NCI-H748 treated with DMSO at 0.1 percent for 48 hours (cell line): ENCODE measurements at regions not wholly inside any gene's neighbourhood (a gene's known extent, or its start where the extent isn't known, plus 50 kb on each side); places are given as distances from the start of the nearest gene placed in this dataset.
A peak's percentile ranks its signal among the peaks of the same experiment; 100 is the strongest.

Experiments used
- DNase-seq: peaks from one replicate; lab custom pipeline; 2025; lab: John Stamatoyannopoulos, UW

- no peak for DNase-seq
These were observed 67.2 kb upstream of the NABP1 start for GRCh38 chr2:191610756-191611155.

DNA sequence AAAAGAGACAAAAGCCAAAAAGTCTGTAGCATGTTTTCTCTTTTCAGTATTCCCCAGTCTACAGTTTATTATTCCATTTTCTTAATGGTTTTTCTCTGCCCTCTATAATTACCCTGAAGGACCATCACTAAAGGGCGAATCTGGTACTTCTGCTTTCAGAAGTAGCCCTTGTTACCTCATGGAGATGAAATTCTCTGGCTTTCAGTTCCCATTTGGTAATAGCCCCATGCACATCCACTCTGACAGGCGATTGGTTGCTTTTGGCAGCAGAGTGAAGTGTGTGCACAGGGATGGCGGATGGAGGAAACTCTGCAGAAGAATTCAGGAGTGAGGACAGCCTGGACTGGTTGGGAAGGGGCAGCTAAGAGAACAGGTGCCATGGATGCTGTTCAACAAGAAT is 66.3 kb upstream of the NABP1 start:
- no peak for DNase-seq

DNA sequence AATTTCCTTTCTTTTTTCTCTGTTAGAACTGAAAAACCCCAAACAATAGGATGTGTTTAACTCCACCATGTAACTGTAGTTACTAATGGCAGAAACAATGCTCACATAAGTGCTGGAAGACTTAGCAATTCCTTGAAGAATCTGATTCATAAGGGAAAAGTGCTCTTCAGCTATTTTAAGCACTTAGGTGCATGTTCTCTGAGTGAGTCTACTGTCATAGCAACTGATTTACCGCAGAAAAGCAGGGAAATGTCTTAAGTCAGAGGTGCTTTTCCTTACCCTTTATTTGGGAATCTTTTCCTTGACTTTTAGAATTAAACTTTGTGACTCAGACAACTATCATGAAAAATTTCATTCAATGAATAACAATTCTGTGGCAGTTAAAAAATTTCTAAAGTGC is 65.4 kb upstream of the NABP1 start:
- no peak for DNase-seq

DNA sequence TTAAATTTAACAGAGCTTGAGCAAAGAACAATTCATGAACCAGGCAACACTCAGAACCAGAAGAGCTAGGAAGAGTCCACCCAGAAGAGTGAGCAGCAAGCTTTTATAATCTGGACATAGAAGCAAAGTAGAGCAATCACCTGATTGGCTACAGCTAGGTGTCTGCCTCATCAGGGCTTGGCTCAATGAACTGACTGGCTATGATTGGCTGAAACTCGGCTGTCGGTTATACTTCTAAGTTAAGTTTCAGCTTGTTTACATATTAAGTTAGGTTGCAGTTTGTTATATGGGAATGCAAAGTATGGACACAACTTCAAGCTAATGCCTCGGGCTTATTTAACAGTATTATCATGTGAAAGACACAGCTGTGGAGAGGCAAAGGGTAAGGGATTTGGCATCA is 63.2 kb upstream of the NABP1 start:
- no peak for DNase-seq

DNA sequence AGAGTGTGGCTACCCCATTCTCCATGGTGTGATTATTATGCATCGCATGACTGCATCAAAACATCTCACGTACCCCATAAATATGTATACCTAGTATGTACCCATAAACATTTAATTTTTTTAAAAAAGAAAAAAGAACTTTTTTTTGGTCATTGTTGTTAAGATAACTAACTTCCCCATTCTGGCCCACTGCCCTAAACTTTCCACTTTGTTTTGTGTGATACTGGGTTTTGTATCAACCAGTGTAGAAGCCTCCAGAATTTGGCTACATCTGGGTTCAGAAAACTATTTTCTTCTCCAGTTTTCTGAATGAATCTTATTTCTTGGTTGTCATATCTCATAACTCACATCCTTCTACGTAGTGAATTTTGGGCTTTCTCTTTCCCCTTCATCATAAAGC is 62.3 kb upstream of the NABP1 start:
- DNase-seq = no peak

DNA sequence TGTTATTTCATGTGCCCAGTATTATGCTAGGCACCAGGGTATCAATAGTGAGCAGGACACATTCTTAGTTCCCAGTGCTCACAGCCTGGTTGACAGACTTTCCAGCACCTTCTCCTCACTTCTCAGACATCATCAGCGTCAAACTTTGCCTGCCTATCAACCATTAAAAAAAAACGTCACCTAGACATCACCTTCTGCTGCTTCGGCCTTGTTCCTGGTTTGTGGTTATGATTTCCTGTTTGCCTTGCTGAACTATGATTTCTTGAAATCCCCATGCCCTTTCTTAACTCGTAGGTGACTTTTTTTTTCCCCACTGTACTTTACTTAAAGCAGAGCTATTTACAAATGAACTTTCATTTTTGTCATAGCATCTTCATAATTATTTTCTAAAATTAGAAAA is 60.4 kb upstream of the NABP1 start:
- DNase-seq = no peak

GRCh38 chr2:191618046-191618780 is 59.7 kb upstream of the NABP1 start:
- DNase-seq = no peak

- no peak for DNase-seq
These were observed 59.1 kb upstream of the NABP1 start for GRCh38 chr2:191618786-191619185.

DNA sequence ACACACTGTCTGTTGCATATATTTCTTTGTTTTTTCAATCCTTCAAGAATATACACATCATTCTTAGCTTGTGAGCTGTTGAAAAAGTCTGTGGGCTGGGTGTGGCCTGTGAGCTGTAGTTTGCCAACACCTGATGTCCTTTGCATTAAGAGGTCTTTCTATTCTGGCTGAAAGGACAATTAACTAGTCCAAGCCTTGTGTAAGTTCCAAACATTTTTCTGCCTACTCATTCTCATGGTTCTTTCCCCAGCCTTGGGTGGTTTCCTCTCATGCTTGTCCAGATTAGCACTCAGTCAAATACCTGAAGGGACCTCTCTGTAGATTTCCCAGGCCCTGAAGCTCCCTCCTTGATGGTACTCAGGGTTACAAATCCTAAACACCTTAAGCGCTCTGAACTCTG is 57.8 kb upstream of the NABP1 start:
- no peak for DNase-seq

DNA sequence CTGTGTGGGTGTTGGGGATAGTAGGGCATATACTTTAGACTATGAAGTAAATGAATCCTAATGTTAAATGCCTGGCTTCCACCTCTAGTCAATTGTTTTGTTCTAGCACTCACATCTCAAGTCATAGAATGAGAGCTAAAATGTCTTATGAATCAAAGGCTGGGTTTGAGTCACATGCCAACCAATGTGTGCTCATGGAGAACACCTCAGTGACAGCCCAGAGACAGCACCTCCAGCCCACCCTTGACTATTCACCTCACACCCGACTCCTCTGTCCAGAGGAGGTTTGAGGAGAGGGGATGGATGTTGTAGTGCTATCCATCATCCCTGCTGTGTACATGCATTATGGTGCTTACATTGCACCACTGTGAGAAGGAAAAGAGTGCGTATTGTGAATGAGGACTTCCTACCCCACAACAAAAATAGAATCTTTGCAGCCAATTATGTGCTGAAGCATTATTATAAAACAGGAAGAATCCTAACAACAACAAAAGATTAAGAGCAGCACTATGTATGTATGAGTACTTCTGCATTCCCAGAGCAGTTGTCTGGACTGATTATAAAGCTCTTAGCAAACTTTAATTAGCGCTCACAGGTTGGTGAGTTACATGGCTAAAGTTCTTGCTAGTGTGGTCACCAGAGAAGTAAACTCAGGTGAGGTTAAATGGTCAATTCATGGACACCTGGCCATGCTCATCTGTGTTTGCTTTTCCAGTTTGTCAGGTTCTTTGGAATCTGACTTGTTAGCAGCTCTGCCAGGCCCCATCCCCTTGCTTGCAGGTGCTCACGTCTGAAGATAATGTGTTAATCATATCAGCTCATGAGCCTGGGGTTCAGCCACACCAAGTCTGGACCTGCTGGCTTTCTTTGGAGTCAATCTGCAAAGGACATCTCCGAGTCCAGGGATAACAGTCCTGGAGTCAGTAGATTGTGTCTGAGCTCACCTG is 55.3 kb upstream of the NABP1 start:
- no peak for DNase-seq

DNA sequence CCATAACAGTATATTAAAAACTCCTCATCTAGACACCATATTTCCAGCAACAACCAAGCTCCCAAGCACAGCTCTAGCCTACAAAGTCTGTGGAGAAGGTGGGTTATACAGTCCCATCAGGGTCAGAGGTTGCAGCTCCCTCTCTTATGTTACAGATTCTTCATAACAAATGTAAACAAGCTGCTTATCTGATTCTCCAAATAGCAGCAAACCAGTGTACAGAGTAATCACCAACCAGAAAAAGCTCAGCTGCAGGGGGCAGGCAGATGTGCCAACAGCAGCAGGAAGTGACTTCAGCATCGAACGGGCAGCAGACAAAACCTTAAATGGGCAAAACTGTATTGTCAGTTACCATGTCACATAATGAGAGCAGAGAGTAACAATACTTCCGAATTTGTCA is 52.9 kb upstream of the NABP1 start:
- DNase-seq = peak; percentile 23

DNA sequence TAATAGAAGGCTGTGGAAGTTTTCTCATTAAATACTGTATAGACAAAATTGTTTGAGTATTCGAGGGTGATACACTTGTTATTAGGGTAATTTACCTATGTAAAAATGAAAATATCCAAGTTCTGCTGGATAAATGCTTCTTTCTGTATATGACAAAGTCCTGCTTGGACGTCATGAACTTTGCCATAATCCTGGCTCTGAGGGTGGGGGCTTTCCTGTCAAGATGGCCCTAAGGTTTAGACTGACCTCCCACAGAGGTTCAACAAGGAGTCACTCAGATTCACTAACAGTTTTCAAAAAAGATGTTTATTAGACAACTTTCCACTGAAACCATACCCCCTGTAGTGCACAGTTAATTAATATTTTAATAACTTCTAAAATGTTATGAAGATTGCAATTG is 52.5 kb upstream of the NABP1 start:
- no peak for DNase-seq

- DNase-seq = no peak
These were observed 51.3 kb upstream of the NABP1 start for GRCh38 chr2:191626497-191627151.

DNA sequence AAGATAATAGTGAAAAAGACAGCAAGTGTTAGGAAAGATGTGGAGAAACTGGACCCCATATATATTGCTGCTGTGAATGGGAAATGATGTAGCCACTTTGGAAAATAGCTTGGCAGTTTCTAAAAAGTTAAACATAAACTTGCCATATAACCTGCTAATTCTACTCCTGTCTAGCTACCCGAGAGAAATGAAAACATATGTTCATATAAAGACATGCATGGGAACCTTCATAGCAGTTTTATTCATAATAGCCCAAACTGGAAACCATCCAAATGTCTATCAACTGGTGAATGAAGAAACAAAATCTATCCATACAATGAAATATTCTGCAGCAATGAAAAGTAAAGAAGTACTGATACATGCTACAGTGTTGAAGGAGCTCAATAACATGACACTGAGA is 50.4 kb upstream of the NABP1 start:
- no peak for DNase-seq
